ENCODE measurements at regions not wholly inside any gene's neighbourhood (a gene's known extent, or its start where the extent isn't known, plus 50 kb on each side); places are given as distances from the start of the nearest gene placed in this dataset.

DNA sequence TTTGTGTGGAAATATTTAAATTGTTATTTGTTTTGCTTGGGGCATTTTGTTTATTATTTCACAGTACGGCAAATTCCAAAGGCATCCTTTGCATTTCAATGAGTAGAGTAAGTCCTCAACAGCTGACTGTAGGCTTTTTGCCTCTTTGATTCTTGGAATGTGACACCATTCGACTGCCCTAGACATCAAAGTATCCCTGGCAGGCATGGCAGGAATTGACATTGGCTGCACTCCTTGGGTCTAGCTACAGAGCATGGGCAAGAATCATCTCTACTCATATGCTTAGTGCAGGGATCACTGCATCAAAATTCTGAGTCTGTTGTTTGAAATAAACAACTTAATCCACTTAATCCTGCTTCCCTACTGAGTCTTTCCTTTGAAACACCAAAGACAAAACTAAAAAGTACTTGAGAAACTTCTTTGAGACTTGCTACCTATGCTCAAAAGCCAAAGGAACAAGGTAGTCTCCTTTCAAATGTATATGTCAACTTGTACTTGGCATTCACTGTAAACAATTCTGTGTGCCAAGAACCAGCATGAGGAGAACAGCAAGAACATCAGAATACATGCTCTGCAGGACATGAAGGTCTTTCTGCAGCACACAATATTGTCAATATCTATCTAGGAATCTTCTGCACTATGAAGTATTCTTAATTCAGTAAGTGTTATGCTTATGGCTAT lies 1569.0 kb upstream of the FLRT2 start:
- TF ChIP-seq, protein P1, sequence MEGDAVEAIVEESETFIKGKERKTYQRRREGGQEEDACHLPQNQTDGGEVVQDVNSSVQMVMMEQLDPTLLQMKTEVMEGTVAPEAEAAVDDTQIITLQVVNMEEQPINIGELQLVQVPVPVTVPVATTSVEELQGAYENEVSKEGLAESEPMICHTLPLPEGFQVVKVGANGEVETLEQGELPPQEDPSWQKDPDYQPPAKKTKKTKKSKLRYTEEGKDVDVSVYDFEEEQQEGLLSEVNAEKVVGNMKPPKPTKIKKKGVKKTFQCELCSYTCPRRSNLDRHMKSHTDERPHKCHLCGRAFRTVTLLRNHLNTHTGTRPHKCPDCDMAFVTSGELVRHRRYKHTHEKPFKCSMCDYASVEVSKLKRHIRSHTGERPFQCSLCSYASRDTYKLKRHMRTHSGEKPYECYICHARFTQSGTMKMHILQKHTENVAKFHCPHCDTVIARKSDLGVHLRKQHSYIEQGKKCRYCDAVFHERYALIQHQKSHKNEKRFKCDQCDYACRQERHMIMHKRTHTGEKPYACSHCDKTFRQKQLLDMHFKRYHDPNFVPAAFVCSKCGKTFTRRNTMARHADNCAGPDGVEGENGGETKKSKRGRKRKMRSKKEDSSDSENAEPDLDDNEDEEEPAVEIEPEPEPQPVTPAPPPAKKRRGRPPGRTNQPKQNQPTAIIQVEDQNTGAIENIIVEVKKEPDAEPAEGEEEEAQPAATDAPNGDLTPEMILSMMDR (IDR thresholded peaks at IDR 0.05; ENCODE audit: borderline replicate concordance, extremely low read depth, low read length, poor library complexity, severe bottlenecking) = no peak
- TF ChIP-seq EZH2 (IDR thresholded peaks at IDR 0.05; ENCODE audit: borderline replicate concordance, low read depth, low read length, severe bottlenecking) = no peak

Data from DND-41 (cell line).